Daoy (cell line): ENCODE measurements at regions not wholly inside any gene's neighbourhood (a gene's known extent, or its start where the extent isn't known, plus 50 kb on each side); places are given as distances from the start of the nearest gene placed in this dataset.
A peak's percentile ranks its signal among the peaks of the same experiment; 100 is the strongest.
"Not testable (repeated sequence)": the region's sequence is repeated elsewhere in the genome, so short reads cannot be mapped to it uniquely, and the experiment has no call there.

Experiments used
- DNase-seq: peaks from one replicate; pipeline ENCODE4 v3.0.0-alpha.2; 2015; ENCODE audit warnings: low read depth

DNA sequence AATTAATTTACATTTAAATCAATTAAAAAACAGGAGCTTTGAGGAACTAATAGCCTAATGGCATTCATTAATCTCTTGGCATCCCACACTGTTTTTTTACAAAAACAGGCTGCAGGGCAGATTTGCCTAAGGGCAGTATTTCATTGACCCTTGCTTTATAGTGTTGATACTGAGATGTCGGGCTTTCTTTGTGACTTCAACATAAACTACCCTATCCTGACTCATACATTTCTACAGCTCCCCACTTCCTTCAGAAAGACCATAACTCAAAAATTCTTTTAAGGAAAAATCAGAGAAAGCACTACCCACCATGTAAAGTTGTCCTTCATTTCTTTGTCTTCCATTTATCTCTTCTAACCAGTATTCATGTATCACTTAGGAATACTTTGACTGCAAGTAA is 92.2 kb upstream of the NT5E start:
- DNase-seq, result no peak

DNA sequence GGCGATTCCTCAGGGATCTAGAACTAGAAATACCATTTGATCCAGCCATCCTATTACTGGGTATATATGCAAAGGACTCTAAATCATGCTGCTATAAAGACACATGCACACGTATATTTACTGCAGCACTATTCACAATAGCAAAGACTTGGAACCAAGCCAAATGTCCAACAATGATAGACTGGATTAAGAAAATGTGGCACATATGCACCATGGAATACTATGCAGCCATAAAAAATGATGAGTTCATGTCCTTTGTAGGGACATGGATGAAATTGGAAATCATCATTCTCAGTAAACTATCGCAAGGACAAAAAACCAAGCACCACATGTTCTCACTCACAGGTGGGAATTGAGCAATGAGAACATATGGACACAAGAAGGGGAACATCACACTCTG is 93.1 kb upstream of the NT5E start:
- not testable (repeated sequence) for DNase-seq

DNA sequence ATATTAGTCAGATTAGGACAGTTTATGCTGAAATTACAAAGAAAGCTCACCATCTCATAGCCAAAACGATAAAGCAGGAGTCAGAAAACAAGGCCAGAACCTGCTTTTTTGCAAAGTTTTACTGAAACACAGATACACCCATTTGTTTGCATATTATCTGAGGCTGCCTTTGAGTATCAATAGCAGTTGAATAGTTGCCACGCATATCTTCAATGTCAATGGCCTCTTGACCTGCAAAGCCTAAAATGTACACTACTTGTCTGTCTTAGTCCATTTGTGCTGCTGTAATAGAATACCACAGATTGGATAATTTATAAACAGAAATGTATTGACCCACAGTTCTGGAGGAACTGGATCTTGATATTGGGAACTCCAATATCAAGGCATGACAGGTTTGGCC is 94.1 kb upstream of the NT5E start:
- no peak for DNase-seq

DNA sequence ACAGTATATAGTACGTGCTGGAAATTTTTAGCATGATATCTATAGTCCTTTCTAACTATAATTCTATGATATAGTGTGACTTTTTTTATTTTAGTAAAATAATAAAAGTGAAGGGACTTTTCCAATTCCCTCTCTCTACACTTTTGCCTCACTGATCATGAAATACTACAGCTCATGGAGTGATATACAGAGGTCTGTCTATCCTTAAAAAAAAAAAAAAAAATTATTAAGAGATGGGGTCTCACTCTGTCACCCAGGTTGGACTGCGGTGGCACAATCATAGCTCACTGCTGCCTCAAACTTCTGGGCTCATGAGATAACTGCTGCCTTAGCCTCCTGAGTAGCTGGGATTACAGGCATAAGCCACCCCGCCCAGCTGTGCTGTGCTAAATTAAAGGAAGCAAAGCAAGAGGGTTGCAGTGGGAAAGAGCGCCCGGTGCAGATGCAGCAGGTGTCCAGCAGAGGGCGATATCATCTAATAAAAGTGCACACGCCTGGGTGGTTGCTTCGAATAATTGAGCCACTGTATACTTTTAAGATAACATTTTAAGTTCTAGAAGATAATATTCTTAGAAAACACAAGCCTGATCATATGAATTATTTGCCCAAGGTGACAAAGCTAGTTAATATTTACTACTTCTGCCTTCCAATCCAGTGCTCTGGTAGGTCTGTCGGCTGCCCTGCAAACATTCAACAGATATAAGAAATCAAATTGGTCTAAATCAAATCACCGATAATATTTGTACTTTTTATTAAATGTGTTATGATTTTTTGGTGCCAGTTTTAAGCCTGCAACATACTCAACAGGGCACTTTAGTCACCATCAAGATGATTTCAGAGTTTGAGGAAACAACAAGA is 94.9 kb upstream of the NT5E start:
- peak; percentile 70 for DNase-seq

DNA sequence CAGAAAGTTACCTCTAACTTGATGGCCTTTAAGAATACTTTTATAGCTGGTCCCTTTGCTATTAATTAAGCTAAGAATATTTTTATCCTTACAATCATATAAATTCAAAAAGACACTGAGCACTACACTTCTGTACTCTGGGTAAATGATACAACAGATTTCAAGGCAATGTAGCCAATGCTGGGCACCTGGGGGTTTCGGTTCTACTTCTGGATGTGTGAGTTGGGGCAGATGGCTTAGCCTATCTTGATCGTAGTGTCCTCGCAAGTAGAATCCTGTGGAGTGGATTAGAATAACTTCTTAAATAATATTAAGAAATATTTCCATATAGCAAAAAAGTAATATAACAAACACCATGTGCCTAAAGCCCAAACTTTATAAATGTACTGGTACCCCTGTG is 96.9 kb upstream of the NT5E start:
- no peak for DNase-seq

DNA sequence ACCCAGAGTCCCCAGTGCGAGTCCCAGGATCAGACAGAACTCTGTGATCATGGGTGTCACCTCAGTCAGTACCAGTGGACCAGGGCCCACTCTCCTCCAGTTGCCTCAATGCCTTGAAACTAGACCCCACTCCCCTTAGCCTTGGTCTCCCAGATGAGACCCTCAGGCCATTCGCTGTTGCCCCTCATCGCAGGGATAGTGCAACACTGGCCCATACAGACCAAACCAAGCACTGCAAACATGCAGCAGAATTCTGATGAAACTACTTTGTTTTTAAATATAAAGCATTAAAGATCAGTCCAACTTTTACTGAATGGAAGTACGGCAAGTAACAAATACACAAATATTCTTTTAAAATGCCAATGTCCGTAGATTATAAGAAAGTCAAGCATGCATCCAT is 101.2 kb upstream of the NT5E start:
- DNase-seq, result no peak

DNA sequence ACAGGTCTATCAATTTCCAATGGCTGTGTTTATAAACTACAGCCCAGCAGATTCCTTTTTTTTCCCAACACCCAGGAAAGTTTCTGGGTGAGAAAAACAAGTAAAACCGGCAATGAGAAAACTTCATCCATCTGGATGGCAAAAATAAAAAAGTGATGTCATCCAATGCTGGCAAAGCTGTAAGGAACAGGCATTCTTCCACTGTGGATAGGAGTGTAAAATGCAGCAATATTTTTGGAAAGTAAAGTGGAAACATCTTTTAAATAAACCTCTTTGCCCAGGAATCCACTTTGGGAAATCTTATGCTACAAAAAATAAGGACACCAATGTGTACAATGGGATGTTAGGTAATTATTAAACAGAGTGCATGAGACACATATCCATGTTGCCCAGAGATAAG is 102.1 kb upstream of the NT5E start:
- DNase-seq, result no peak

DNA sequence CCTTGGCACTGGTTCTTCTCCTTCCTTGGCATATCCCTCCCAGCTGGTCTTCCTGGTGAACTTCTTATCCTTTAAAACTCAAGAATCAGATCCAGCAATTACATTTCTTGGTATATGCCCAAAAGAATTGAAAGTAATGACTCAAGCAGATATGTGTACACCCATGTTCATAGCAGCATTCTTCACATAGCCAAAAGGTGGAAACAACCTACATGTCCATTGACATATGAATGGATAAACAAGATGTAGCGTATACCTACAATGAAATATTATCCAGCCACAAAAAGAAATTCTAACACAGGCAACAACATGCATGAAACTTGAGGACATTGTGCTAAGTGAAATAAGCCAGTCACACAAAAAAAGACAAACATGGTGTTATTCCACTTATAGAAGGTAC is 103.7 kb upstream of the NT5E start:
- DNase-seq, result no peak

DNA sequence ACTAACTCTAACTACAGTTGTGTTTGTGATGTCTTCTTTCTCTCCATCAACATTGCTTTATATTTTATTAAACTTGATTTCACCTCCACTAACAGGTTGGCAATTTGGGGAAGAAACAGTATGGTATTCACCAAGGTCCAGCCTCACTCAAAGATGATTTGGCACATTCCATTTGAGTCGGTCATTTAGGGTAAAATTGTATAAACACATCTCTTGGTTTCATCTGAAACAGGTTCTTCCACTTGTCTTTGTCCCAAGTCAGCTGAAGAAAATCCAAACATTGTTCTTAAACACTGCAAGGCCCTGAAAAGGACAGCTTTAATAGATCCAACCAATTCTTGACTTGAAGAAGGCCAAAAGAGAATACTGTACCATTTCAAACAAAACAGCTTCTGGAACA is 104.9 kb upstream of the NT5E start:
- DNase-seq, result no peak

DNA sequence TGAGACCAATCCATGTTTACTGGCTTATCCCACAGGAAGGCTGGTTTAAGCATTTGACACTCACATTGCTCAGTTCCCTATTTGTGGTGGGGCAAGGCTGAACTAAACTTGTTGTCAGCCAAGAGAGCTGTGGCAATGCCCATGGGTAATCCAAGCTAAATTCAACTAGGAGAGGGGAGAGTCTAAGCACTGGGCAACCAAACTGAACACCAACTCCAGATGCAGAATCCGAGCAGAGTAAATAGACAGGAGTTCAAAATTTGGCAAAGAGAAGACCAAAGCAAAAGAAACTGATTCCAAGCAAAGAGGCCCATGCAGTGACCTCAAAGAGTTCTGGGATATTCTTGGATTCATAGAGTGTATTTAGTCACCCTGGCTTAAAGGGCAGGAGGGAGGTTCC is 106.5 kb upstream of the NT5E start:
- no peak for DNase-seq

DNA sequence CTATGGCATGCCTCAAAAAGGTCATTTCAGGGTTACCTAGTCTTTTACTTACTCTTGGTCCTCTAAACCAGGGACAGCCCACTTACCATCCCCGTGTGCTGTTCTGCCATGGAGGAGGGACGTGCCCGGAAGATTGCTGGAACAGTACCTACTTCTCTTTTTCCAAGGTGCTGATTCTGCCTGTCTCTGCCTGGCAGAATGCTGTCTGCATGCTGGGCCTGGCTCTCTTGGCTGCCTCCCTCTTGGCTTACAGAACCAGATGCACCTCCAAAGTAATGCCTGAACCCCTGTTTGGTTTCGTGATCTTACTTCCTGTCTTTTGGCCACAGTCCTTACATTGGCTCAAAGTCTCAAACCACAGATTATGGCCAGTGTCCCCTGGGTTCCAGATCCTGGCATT is 120.7 kb upstream of the NT5E start:
- no peak for DNase-seq

DNA sequence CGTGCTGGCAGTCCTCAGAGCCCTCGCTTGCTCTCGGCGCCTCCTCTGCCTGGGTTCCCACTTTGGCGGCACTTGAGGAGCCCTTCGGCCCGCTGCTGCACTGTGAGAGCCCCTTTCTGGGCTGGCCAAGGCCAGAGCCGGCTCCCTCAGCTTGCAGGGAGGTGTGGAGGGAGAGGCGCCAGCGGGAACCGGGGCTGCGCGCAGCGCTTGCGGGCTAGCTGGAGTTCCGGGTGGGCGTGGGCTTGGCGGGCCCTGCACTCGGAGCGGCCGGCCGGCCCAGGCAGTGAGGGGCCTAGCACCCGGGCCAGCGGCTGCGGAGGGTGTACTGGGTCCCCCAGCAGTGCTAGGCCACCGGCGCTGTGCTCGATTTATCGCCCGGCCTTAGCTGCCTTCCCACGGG is 124.1 kb upstream of the NT5E start:
- DNase-seq, result not testable (repeated sequence)

DNA sequence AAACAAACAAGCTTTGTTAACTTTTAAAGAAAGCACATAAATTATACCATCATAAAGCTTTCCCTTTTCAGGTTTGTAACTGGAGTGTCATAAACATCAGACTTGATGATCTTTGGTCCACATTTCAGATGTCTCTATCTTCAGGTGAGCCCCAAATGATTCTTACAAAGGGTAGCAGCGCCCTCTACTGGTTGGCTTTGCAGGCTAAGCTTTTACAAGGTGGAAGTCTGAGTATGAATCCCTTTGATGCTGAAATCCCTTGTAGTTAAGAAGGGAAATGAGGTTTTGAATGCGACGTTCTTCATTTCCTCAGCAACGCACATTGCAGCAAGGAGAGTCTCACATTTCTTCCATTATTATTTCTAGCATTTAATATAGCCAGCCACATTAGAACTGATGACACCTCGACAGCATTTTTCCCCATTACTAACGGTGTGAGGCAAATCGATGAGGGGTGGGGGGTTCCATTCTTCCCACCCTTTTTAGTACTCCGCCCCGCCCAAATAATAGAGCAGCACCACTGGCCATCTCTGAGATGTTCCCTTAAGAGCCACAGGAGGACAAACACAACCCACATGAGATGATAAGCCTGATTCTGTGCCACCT is 126.3 kb upstream of the NT5E start:
- peak; percentile 79 for DNase-seq

DNA sequence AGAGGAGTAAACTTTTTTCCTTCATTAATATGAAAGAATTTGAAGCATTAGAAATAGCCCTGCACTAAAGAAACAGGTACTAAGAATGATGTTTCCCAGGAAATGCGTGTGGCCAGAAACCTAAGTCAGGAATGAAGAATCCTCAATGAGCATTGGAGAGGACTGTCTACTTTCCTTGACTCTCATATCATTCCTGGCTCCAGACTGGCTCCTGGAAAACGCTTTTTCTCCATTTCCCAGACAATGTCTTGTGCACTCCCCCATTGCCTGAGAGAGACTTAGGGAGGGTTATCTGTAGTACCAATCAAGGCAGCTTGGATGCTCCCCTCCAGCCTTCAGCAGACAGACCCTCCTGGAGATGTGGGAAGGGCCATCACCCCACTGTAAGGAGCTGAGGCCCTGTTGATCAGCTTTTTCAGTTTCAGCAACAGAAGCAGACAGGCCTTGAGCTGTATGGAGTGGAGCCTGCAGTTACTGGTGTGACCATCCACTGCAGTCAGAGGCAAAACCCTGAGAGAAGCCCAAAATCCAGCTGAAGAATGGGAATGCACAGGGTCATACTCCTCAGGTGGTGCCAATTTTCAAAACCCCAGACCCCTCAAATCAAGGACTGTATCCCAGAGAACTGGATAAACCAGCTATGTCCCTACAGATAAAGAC is 127.3 kb upstream of the NT5E start:
- DNase-seq, result no peak

DNA sequence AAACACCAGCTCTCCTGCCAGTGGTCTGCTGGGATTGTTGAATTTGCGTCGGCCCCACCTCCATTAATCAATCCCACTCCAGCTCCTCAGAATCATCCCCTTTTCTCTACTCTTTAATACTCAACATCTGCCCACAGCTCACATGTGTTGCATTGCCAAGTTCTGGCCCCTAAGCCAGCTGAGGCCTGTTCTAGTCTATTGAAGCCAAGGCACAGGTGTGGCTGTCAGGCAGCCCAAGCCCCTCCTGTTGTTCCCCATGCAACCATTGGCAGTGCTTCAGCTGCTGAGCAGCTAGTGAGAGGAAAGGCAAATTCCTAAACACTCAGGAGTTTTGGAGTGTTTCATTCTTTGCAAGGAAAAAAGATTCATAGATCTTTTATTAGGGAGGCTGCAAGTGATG is 128.0 kb upstream of the NT5E start:
- no peak for DNase-seq

DNA sequence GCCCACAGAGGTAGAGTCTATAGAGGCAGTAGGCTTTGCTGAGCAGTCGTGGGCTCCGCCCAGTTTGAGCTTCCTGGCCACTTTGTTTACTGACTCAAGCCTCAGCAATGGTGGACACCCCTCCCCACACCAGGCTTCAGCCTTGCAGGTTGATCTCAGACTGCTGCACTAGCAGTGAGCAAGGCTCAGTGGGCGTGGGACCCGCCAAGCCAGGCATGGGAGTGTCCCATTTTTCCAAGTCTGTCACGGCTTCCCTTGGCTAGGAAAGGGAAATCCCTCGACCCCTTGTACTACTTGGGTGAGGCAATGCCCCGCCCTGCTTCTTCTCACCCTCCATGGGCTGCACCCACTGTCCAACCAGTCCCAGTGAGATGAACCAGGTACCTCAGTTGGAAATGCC is 135.3 kb upstream of the NT5E start:
- no peak for DNase-seq

DNA sequence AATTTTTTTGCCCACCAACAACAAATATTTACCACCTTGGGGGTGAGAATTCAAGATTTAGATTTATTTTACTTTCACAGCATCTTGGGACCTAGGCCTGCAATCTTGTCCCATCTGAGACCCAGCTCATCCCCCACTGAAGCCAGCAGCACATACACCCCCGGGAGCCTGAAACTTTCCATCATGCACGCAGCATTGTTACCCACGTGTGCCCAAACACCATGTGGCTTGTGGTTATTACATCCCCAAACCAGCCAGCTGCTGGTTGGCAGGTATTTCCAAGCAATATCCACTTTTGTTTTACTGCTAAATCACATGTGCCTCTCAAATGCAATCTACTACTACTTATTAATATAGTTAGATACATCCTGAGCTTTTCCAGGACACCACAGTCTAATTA is 149.3 kb upstream of the NT5E start:
- no peak for DNase-seq

DNA sequence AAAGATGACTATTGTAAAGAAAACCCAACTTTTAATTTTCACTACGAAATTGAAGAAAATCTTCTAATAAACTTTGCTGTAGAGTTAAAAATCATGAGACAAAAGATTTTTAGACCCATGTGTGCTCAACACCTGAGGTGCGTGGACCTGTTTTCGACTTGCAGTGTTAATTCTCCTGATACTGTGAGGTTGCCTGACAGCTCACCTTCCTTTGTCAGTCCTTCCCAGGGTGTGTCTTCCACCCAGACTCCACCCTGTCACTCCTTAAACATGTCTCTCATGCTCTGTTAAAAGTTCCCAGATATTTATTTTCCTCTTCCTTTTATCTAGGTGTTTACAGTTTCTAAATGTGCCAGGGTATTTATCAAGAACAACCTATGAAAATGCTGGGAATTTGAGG is 151.3 kb upstream of the NT5E start:
- DNase-seq, result no peak

DNA sequence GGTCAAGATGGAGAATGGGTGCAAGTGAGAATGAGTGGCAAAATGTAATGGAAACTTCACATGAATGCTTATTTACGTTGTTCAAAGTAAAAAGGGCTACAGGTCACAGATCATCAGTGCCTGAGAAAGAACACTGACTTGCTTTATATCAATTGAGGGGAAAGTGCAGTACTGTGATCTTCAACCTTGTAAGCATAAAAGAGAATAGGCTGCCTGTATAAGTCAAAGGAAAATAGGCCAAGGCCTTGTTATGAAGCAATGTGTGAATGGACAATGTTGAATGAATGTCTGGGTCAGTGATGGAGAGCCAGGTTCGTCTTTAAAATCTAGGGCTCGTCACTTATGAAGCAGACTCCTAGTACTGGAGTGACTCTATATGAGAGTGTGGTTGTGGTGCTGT is 158.6 kb upstream of the NT5E start:
- no peak for DNase-seq

DNA sequence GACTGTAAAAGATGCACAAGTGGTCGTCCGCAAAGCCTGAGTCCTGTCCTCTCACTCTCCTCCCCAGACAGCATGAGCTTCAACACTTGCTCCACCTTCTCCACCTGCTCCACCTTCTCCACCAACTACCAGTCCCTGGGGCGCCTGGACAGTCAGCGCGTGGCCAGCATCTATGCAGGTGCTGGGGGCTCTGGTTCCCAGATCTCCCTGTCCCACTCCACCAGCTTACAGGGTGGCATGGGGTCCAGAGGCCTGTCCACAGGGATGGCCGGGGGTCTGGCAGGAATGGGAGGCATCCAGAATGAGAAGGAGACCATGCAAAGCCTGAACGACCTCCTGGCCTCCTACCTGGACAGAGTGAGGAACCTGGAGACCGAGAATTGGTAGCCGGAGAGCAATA is 162.2 kb upstream of the NT5E start:
- no peak for DNase-seq

DNA sequence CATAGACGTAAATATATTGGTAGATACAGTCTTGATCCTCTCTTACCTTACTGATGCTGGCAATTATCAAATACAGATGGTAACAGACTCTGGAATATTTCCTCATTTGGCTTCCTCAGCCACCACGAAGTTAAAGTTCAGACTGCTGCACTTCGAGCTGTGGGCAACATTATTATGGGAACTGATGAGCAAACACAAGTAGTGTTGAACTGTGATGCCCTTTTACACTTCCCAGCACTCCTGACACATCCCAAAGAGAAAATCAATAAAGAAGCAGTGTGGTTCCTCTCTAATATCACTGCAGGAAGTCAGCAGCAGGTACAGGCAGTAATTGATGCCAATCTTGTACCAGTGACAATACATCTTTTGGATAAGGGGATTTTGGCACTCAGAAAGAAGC is 162.7 kb upstream of the NT5E start:
- DNase-seq, result no peak

DNA sequence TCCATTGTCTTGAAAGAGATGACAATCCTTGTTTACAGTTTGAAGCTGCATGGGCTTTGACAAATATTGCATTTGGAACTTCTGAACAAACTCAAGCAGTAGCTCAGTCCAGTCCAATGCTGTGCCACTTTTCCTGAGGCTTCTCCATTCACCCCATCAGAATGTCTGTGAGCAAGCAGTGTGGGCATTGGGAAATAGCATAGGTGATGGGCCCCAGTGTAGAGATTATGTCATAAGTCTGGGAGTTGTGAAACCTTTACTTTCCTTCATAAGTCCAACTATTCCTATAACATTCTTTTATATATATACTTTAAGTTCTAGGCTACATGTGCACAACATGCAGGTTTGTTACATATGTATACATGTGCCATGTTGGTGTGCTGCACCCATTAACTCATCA is 163.4 kb upstream of the NT5E start:
- DNase-seq, result not testable (repeated sequence)

DNA sequence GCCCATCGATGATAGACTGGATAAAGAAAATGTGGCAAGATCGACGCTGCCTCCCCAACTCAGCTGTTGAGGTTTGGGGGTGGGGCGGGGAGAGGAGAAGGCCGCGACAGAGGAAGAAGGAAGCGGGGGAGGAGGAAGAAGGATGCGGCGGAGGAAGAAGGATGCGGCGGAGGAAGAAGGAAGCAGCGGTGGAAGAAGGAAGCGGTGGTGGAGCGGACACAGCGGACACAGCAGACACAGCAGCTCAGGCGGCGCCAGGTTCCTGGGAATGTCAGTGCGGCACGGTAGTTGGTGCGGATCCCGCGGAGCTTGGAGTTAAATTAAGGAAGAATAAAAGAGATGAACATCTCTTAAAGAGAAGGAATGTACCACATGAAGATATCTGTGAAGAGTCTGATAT is 163.9 kb upstream of the NT5E start:
- DNase-seq, result no peak
